Limb (tissue), 2 donors: ENCODE measurements at regions not wholly inside any gene's neighbourhood (a gene's known extent, or its start where the extent isn't known, plus 50 kb on each side); places are given as distances from the start of the nearest gene placed in this dataset.

Experiments used
- DNase-seq, 2 donors: peaks; one replicate each; pipeline ENCODE4 v3.0.0-alpha.2; 2016; ENCODE audit errors: extremely low spot score in 2 of 2

DNA sequence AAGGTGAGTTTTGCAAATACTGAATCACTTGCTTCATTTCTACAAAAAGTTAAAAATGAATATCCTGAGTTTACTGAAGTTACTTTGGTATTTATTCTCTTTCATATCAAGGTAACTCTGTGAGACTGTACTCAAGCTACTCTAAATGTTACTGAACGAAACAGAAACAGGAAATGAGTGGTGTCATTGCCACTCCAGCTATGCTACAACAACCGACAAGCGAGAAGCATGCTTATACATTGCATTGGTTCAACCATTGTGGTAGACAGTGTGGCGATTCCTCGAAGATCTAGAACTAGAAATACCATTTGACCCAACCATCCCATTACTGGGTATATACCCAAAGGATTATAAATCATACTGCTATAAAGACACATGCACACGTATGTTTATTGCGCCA is 313.2 kb upstream of the THBS1 start:
- no peak for DNase-seq

- no peak for DNase-seq
These were observed 311.5 kb upstream of the THBS1 start for GRCh38 chr15:39269352-39269751.

- no peak for DNase-seq
These were observed 311.1 kb upstream of the THBS1 start for GRCh38 chr15:39269821-39270220.

DNA sequence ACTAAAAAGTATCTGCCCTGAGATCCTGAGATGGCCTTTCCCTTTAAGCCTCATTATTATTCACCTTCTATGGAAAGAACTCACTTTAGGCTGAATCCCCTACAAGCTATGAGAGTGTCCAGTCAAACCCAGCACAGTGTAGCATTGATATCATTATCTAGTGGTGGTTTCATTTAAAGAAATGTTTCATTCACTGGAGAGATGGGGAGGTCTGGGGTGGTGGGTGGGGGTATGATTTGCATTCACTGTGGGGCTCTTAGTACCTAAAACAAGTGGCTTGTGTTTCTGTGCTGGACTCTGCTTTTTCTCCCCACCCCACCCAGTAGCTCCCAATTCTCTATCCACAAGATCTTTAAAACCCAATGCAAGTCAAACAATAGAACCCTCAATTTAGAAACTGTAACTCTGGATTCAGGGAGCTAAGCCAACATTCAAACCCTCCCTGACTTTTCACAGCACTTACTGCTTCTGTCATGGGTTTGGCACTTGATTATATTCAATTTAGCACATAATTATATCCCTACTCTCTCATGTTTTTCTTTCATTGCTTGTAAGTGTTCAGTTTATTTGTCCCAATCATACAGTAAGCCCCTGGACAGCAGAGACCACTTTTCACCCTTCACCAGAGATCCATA is 310.5 kb upstream of the THBS1 start:
- no peak for DNase-seq

DNA sequence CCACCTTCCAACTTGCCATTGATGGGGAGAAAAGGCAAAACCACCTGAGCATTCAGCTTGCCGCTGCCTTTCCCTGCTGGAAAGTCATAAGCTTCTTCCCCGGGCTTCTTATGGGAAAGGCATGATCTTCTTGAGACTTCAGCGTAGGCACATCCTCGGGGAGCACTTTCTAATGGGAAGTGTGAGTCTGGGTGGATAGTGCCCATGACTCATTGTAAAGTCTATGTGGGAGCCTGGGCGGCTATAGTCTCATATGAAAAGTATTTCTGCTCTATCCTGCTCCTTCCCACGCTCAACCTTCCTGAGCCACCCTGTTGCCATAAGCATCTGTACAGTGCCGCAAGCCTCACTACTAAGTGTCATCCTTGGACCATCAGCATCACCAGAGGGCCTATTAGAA is 309.9 kb upstream of the THBS1 start:
- DNase-seq, result no peak

DNA sequence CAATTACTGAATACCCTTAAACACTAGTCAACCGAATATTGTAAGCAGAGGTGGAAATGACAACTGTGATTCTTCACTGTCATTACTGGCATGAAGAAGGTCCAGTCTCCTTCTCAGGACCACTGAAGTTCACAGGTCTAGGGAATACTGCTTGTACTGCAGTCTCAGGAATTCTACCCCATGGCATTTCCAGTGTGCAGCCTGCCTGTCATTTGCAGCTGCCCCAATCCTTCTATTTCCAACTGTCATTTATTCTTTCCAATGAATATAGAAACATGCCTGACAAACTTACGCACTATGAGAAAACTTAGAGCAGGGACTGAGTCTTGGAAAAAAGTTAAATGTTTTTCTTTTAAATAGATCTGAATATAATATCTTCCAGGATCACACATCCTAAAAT is 308.0 kb upstream of the THBS1 start:
- no peak for DNase-seq

GRCh38 chr15:39273717-39274411 is 307.0 kb upstream of the THBS1 start:
- DNase-seq, result no peak

DNA sequence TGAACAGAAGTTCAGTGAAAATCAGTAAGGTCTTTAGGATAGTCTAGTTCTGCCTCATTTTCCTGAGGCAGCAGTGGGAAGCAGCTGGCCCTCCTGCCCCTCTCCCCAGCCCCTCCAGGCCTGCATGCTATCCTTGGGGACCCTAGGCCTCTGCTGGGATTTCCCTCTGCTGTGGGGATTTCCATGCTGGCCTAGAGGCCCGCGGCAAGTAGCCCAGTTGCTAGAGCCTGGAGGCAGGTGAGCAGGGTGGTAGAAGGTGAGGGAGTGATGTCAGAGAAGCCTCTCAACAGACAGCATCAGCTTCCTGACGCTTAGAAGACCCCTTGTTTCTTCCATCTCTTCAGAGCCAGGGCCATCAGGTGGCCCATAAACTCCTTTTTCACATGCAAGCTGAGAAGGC is 305.8 kb upstream of the THBS1 start:
- DNase-seq, result no peak

GRCh38 chr15:39279311-39279710 is 301.6 kb upstream of the THBS1 start:
- DNase-seq, result no peak

DNA sequence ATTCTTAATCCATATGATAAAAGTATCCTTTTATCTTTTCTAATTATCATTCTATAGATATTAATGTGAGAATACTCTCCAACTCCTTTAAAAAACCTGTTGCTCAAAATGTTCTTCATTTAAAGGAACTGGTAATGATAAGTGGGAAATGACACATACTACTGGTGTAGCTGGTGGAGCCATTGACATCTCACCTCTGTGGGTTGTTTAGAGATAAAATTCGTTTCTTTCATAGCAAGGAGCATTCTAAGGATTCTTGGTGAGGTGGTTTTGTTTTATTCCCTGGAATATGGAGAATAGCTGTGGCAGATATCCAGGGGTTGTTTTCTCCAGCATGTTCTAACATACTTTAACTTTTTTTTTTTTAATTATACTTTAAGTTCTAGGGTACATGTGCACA is 299.8 kb upstream of the THBS1 start:
- no peak for DNase-seq

GRCh38 chr15:39282663-39283208 is 298.1 kb upstream of the THBS1 start:
- no peak for DNase-seq

- no peak for DNase-seq
These were observed 297.3 kb upstream of the THBS1 start for GRCh38 chr15:39283531-39283930.

- DNase-seq, result no peak
These were observed 295.8 kb upstream of the THBS1 start for GRCh38 chr15:39285071-39285470.

DNA sequence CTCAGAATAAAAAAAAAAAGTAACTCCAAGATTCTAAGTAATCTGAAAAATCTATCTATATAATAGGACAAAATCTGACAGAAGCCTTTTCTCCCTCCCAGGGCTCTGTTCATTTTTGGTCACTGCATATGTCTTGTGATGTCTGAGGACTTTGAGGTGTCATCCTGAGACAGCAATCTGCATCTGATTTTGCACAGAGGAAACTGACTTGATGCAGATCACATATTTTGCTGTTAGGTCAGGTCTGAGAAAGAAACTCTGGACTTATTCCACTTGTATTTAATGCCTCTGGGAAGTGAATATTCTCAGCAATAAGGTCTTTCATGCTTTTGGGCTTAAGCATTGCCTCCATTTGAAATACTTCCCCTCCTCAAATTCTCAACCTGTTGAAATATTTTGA is 295.2 kb upstream of the THBS1 start:
- no peak for DNase-seq

- no peak for DNase-seq
These were observed 294.2 kb upstream of the THBS1 start for GRCh38 chr15:39286706-39287105.

- no peak for DNase-seq
These were observed 293.3 kb upstream of the THBS1 start for GRCh38 chr15:39287322-39288195.

- DNase-seq, result no peak
These were observed 290.0 kb upstream of the THBS1 start for GRCh38 chr15:39290711-39291435.

GRCh38 chr15:39291690-39292089 is 289.2 kb upstream of the THBS1 start:
- DNase-seq, result no peak

- no peak for DNase-seq
These were observed 283.9 kb upstream of the THBS1 start for GRCh38 chr15:39296955-39297354.

DNA sequence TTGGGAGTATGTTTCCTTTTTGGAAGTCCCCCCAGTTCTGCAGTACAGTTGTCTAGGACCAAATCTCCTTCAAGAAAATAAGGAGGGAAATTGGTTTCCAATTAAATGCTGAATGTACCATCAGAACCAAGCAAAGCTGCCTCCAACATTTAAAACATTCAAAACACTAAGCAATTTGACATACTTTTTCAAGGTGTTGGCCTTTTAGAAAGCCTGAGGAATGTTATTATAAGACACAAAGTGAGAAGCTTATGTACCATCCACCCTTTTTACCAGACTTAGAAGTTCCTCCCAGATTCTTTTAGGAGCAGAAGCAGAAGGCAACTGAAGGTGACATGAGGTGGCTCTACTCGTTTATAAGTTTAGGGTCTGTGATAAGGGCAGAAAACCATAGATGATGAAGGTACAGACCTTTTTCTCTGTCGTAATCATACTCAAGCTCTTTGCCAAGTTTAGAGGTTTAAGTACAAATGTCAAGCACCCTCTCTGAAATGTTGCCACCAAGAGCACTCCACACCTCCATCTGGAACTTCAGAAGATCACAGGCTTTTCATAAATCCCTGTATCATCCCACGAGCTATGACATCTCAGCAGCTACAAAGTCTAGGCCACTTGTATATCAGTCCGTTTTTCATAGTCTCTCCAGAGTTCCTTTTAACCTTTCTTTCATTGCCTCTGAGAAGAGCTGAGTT is 282.5 kb upstream of the THBS1 start:
- DNase-seq, result no peak
